Colon (tissue), 2 donors: ENCODE measurements at regions not wholly inside any gene's neighbourhood (a gene's known extent, or its start where the extent isn't known, plus 50 kb on each side); places are given as distances from the start of the nearest gene placed in this dataset.

Source experiments
- FAIRE-seq: peaks from 2 replicates; lab custom pipeline; 2012; peaks lifted over from hg19 to GRCh38; lab: Jason Lieb, UNC
- donor health status: control.
- donor health status: control.

DNA sequence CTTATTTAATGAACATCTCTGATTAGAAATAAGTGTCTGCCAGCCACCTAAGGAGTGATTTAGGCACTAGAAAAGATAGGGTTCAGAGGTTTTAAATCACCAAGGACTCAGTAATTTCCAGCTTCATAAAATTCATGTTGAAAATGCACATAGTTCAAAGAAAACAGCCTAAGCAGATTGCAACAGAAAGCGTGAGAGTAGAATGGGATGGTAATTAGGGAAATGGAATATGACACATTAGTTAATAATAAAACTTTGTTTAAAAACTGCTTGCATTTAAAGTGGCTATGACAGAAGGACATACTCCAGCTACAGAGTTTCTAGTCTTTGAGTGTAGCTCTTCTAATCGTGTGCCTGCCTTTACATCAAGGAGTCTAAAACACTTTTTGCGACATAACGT, 490.8 kb downstream of the TLE4 start:
- FAIRE-seq = no peak

DNA sequence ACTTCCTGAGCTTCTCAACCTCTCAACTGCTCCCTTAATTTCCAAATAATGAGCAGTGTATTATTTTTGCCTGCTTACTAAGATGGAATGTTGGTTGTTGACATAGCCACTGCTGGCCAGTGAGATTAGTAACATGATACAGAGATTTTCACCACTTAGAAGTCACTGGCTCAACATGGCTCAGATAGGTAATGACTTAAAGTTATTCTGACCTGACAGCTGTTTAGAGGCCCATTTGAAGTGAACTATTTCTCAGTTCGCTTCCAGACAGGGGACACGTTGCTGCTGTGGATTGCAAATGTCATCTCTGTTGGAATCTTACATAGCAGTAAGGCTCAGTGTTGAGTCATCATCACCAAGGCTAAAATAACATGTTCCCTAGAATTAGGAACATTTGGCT, 490.2 kb downstream of the TLE4 start:
- FAIRE-seq = no peak

DNA sequence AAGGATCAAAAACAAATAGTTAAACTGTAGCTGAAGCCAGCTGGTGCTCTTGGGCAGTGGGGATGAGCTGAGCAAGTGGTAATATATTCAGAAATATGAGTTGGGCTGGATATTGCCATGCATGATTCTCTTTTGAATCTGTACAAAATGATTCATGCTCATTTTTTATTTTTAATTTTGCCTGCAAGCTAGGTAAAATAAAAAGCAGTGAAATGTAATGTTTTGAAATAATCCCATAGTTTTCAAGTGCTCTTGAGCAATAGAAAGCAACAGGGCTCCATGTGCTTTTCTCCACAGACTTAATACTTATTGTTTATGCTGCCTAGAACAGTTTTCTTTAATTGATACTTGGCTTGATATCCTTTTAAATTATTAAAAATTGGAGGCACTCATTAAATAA, 489.3 kb downstream of the TLE4 start:
- no peak for FAIRE-seq

DNA sequence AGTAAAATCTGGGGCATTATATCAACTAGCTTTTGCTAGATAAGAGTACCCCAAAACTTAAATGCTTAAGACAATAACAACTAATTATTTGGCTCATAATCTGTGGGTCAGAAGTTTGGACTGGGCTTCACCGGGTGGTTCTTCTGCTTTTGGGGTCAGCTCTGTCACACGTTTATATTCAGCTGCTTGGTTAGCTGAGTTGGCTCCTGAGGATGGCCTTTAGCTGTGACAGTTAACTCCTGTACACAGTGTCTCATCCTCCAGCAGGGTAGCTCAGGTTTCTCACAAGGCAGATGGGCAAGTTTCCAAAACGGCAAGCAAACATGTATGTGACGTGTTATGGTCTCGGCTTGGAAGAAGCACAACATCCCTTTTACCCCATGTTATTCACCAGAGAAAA, 488.2 kb downstream of the TLE4 start:
- no peak for FAIRE-seq

DNA sequence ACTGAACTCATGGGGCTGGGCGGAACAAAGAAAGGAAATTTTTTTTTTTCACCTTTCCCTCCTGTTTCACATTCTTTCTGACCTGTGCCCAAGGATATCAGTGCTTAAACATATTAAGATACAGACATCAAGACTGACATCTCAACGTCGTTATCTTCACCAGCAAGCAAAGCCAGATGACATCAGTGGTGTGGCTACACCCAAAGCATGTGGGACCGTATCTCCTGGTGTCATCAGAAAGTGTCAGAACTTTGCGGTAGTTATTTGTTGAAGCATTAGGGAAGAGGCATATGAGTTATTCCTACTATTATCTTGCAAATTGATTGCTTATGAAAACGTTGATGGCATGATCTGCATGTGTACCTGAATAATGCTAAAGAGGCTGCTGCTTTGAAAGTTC, 487.4 kb downstream of the TLE4 start:
- no peak for FAIRE-seq

DNA sequence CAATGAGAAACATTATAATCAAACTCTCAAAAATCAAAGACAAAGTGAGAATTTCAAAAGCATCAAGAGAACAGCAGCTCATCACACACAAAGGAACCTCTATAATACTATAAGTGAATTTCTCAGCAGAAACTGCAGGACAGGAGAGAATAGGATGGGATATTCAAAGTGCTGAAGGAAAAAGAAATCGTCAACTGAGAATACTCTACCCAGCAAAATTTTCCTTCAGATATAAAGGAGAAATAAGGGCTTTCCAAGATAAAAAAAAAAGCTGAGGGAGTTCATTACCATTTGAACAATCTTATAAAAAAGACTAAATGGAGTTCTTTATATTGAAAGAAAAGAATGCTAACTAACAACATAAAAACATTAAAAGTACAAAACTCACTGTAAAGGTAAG, 481.1 kb downstream of the TLE4 start:
- FAIRE-seq = no peak

DNA sequence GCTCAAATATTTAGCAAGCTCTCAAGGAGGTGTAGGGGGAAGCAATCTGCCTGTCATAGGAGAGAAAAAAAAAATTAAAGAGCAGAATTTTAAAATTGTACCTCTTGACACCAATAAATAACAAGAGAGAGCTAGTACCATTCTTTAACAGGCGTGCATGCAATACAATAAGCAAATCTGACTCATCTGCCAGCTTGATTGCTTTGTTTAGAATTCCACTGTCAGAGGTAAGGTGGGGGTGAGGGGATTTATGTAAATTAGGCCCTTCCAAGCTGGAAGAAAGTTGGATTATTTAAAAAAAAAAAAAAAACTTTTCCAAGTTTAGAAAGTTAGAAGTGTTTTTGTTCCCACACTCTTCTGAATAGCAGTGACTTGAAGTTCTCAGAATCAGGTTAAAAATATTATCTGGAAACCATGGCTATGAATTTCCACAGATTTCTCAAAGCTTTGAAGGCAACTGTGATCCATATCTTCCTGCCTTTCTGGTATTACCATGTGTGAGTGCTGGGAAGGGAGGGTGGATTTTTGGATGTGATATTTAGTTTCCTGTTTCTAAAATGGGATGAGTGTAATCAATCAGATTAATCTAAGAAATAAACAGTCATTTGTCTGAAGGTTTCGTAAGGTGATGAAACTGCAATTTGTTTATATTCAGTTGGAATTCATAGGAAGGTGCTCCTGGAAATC, 477.5 kb downstream of the TLE4 start:
- no peak for FAIRE-seq

DNA sequence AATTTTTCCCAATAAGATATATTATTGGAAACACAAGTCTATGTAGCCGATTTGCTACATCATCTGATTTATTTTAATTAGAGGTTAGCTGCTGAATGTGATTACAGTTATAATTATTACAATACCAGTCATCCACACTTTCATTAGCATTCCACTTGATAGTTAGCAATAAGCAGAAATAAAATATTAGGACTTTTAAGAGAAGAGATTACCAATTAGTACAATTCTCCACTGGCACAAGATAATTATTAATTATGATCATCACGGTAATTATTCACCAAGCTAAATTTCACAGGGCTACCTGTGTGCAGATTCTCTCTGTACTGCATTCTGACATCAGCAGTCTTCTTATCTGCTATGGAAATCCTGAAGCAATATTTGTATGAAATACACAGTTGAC, 474.7 kb downstream of the TLE4 start:
- FAIRE-seq = no peak

DNA sequence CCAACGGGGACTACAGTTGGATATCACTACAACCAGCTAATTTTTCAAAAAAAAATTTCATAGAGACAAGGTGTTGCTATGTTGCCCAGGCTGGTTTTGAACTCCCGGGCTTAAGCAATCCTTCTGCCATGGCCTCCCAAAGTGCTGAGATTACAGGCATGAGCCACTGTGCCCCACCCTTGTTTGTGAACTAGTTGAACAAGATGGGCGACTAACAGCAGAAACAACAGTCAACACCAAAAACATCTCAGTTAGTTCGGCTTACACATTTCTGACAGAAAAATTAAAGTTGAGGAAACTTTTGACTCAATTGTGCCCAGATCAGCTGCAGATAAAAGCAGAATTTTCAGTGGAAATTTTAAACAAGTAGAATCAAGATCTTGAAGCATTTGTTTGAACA, 470.1 kb downstream of the TLE4 start:
- FAIRE-seq = no peak

DNA sequence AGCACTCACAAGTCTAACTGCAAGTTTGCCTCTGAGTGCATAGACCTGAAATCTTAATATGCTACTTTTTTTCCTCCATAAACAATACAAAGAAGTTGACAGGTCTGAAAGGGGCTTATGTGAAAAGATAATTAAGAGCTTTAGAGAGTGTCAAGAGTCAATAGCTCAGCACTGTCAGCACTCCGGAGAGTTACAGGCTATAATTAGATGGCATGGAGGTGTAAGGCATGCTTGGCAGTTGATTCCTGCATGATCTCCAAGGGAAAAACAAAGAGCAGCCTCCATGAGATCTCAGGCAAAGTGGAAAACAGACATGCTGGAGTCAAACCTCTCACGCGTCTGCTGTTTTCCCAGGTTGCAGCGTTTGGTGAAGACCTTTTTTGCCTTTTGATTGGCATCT, 468.7 kb downstream of the TLE4 start:
- no peak for FAIRE-seq

DNA sequence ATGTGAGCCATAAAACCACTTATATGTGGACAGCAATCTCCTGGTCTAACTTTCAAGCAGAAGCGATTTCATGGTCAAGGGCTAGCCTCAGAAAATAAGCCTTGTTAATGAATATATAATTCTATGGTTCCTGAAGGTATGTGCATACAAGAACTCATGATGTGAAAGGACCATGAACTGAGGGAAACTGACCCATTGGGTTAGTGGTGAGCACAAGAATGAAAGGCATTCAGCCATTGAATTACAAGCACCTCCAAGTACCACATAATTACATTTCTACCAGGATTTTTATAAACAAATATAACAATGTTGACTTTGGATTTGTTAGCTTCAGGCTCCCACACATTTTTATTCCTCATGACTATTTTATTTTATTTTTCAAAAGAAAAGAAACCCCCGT, 459.0 kb downstream of the TLE4 start:
- FAIRE-seq = no peak

DNA sequence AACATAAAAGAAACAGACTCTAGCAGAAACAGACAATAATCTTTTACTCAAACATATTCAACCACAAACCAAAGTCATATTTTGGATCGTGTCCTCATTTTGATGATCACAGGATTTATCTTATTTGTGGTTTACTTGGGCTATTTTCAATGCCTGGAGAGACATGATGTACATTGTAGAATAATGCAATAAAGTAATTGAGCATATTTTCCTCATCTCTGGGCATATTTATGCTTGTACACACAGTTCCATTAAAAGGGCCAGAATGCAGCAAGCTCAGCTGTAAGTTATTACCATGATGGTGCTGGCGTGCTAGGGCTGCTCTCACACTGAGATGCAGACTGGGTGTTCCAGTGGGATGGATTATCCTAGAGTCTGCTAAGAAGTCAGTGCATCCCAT, 456.7 kb downstream of the TLE4 start:
- FAIRE-seq = no peak

DNA sequence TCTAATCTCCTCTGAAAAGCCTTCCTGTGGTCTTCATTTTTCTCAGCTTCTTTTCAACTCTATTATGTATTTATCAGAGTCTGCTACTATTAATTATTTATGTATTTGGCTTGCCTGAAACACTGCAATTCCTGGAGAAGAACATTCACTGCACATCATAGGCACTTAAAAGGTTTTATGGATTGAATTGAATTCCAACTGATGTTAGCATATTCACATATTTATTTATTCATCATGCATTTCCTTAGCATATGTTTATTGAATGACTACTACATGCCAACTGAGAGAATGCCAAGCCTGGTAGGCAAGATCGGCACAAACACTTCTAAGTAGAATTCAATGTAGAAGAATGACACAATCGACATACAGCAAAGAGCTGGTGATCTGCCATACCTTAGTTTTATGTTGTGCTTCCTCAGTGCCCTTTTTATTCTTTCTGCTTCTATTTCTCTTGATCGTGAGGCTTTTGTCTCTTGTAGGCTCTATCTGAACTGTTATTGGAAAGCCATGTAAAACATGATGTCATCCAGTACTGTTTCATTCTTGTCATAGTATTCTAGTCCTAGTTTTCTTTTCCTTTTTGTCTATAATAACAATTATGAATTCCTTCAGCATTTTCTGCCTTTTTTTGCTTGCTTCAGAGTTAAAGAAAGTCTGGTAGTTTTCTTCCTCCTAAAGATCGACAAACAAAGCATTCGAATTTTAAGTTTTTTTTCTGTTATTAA, 454.2 kb downstream of the TLE4 start:
- no peak for FAIRE-seq

DNA sequence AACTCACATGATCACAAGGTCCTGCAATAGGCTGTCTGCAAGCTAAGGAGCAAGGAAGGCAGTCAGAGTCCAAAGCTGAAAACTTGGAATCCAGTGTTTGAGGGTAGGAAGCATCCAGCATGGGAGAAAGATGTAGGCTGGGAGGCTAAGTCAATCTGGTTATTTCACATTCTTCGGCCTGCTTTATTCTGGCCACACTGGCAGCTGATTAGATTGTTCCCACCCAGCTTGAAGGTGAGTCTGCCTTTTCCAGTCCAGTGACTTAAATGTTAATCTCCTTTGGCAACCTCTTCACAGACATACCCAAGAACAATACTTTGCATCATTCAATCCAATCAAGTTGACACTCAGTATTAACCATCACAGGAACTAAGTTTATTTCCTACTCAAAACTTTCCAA, 453.4 kb downstream of the TLE4 start:
- FAIRE-seq = no peak

DNA sequence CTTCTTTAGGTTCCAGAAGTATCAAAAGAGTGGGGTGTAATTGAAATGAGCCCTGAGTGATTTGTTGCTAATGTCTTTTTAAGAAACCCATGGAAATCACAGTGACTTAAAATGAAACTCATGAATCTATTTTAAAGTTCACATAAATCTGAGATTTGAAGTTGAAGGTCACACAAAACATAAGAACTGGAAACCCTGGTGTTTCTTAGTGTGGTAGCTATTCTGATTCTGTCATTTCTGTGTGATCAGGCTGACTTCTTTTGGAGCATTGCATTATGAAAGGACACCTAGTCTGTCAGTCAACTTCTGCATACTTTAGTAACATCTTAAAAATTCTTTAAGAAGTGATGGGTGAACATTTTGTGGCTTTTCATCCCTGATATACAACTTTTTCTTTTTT, 448.8 kb downstream of the TLE4 start:
- FAIRE-seq = no peak

DNA sequence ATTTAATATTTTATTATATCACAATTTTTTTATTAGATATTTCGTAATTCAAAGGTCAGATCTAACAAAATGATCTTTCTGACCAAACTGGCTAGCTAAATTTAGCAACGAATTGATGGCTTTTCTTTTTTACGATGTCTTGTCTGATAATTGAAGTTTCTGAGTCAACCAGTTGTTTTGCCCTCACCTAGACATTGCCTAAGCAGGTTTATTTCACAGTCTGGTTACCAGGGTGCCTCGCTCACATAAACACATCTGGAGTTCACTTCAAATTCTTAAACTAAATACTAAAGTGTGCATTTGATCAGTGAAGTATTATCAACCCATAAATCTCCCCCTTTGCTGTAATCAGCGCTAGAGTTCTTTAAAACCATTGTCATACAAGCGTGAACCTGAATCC, 448.3 kb downstream of the TLE4 start:
- no peak for FAIRE-seq

DNA sequence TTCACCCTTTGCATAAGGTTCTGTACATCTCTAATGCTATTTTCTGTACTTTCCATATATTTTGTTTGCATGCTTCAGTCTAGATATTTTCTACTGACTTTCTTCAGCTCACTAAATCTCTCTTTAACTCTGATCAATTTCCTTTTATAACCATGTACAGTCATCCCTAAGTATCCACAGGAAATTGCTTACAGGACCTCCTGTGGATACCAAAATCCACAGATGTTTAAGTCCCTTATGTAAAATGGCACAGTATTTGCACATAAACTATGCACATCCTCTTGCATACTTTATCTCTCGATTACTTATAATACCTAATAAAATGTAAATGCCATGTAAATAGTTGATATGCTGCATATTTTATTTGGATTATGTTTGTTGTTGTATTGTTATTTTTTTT, 442.1 kb downstream of the TLE4 start:
- no peak for FAIRE-seq

DNA sequence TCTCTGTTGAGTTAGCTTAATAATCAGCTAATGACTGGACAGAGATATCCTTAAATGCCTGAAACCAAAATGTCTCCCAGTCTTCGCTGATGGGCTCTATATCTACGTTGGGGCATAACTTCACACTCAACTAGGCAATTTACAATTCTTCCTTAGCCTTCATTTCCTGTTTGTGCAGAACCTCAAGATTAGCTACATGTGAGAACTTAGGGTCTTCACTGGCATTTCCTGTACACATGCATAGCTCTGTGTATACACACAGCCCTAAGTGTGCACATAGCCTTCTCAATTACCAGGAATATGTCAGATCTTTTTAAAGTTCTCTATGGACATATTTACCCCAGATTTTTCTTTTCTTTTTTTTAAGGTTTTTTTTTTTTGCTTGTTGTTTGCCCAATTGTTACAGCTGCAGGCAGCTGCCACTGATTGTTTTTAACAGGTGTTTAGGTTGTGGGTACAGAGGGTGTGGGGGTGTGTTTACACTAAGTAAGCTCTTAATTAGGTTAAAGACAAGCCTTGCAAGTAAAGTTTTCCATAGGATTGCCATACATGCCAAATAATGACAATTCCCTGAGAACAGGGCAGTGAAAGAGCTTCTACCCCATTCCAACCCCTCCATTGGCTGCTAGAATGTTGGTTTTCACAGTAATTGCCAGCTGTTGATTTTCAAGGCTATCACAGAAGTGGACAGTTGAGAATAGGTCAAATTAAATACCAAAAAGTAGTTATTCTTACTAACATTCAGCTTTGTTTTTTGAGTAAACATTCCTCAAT, 441.0 kb downstream of the TLE4 start:
- no peak for FAIRE-seq

DNA sequence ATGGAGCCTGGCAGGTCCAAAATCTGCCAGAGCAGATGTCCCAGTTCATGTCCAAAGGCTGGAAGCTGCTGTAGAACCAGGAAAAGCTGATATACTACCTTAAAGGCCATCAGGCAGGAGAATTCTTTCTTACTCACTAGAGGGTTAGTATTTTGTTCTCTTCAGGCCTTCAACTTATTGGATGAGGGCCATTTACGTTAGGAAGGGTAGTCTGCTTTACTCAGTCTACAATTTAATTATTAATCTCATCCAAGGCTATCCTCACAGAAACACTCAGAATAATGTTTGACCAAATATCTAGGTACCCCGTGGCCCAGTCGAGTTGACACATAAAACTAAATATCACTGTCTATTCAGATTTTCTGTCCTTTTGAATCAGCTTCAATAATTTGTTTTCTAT, 437.4 kb downstream of the TLE4 start:
- no peak for FAIRE-seq

DNA sequence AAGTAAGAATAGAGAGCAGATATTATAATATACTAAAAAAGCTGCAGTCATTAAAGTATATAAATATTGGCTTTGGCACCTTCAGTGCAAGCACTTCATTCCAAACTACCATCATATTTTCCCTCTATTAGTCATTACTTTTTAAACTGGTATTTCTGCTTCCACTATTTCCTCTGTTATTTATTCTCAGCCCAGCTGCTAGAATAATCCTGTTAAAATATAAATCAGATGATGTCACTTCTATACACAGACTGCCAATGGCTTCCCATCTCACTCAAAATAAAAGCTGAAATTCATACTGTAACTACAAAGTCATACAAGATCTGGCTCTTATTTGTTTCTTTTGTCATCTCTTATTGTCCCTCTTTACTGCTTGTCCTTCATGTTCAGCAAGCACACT, 432.9 kb downstream of the TLE4 start:
- no peak for FAIRE-seq

DNA sequence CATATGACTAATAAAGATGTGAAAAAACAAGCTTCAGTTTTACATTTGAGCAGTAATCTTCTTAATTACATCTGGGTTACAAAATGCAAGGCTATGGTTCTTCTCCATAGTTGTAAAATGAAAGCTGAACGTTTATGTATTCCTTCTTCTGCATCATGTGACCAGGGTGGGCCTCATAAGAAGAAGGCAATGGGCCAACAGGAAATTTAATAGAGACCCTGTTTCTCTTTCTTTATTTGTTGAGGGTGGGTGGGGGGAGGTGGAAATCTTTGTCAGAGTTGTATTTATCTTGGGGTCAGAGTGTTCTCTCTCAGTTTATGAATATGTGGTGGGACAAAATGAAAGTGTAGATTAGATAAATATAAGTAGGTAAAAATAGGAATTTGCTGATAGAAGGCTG, 418.8 kb downstream of the TLE4 start:
- no peak for FAIRE-seq

DNA sequence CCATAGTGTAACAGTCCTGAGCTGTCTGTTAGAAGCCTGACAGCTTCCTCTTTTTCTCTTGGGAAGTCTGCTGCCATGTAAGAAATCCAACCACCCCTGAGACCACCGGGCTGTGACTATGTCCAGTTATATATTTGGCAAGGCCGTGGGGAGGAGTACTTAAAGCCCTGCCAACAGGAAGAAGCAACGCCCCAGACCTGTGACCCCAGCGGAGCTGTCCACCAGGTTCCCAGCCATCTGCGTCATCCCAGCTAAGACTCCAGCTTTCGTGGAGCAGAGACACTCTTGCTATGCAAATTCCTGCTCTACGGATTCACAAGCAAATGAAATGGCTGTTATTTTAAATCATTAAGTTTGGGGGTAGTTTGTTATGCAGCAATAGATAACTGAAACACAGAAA, 417.3 kb downstream of the TLE4 start:
- FAIRE-seq = no peak

DNA sequence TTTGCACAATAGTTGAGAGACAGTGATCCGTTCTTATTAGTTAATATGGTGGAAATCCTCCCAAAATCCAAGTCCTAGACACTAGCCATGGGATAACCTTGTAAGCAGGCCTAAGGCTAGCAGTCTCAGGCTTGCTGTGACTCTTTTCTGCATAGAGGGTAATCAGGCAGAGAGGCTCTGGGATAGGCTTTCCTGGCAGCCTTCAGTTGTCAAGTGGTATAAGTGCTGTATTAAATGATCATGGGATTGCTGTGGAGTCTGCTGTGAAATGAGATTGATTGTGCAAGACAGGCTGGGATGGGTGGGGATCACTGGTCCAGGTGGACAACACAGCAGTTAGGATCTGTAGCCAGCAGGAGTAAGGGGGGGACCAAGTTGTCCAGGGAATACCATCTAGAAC, 416.4 kb downstream of the TLE4 start:
- FAIRE-seq = no peak

DNA sequence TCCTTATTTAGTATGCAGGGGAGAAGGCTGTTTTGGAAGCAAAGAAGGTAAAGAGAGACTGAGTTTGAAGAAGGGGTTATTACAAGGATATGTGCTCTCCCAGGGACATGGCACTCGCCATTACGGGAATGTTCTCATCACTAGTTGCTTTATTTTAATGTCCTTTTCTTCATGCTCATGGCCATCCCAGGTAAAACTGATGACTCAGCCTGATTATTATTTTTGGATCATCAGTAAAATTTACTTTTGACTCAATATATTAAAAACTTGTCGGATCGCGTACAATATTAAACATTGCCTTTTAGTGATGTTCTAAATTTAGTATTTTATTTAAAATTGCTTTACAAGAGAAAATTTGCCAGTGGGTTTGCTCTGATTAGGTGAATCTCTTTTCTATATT, 414.7 kb downstream of the TLE4 start:
- FAIRE-seq = no peak
